Skin epidermis (tissue), 12 donors: ENCODE measurements at regions not wholly inside any gene's neighbourhood (a gene's known extent, or its start where the extent isn't known, plus 50 kb on each side); places are given as distances from the start of the nearest gene placed in this dataset.

Experiments used
- H3K27ac ChIP-seq, 21 experiments: fragments of 200-600 bp; sonication (generic) in 11 of 21; one replicate each; pipeline ENCODE4 v1.5.0; 2020; ENCODE audit warnings: mild to moderate bottlenecking in 3 of 21, inconsistent platforms in 2 of 21, moderate library complexity in 2 of 21
- H3K4me3 ChIP-seq, 7 experiments: fragments of 200-600 bp; sonication (generic) in 2 of 7; one replicate each; pipeline ENCODE4 v1.5.0; 2020; ENCODE audit warnings: inconsistent platforms in 2 of 7, mild to moderate bottlenecking in 2 of 7, moderate library complexity in 1 of 7

- Histone ChIP-seq H3K27ac (no peak overlapping the region), H3K4me3 (no peak overlapping the region)
Observed at GRCh38 chr12:93010461-93010860, 81.4 kb upstream of the EEA1 start.

GRCh38 chr12:93011100-93011499 is 82.0 kb upstream of the EEA1 start:
- H3K4me3 ChIP-seq, result no peak overlapping the region
- no peak overlapping the region for H3K27ac ChIP-seq

GRCh38 chr12:93015871-93016751 is 87.0 kb upstream of the EEA1 start:
- peak overlapping the region in 2 of 21 experiments; percentile 2 to 52 for H3K27ac ChIP-seq
- H3K4me3 ChIP-seq, result no peak overlapping the region

GRCh38 chr12:93016752-93017350 is 87.8 kb upstream of the EEA1 start:
- no peak overlapping the region for H3K4me3 ChIP-seq
- H3K27ac ChIP-seq, result no peak overlapping the region

- Histone ChIP-seq H3K27ac (no peak overlapping the region), H3K4me3 (no peak overlapping the region)
Observed at GRCh38 chr12:93018610-93019009, 89.5 kb upstream of the EEA1 start.

GRCh38 chr12:93019212-93019927 is 90.3 kb upstream of the EEA1 start:
- H3K27ac ChIP-seq, result peak overlapping the region in 7 of 21 experiments; percentile 1 to 69 (median 41)
- no peak overlapping the region for H3K4me3 ChIP-seq

- Histone ChIP-seq H3K27ac (peak overlapping the region in 11 of 21 experiments; percentile 1 to 69 (median 41)), H3K4me3 (no peak overlapping the region)
Observed at GRCh38 chr12:93019975-93020630, 91.0 kb upstream of the EEA1 start.

- H3K27ac ChIP-seq, result peak overlapping the region in 11 of 21 experiments; percentile 5 to 69 (median 39)
- H3K4me3 ChIP-seq, result no peak overlapping the region
Observed at GRCh38 chr12:93020631-93021597, 91.8 kb upstream of the EEA1 start.

- Histone ChIP-seq H3K27ac (no peak overlapping the region), H3K4me3 (no peak overlapping the region)
Observed at GRCh38 chr12:93022603-93023340, 93.7 kb upstream of the EEA1 start.

GRCh38 chr12:93025145-93026103 is 96.3 kb upstream of the EEA1 start:
- Histone ChIP-seq H3K27ac (no peak overlapping the region), H3K4me3 (no peak overlapping the region)

- Histone ChIP-seq H3K4me3 (no peak overlapping the region), H3K27ac (peak overlapping the region in 1 of 21 experiments; percentile 0)
Observed at GRCh38 chr12:93027041-93027440, 97.9 kb upstream of the EEA1 start.

GRCh38 chr12:93029091-93029490 is 100.0 kb upstream of the EEA1 start:
- Histone ChIP-seq H3K4me3 (no peak overlapping the region), H3K27ac (no peak overlapping the region)

- Histone ChIP-seq H3K4me3 (no peak overlapping the region), H3K27ac (no peak overlapping the region)
Observed at GRCh38 chr12:93031028-93031427, 101.9 kb upstream of the EEA1 start.

GRCh38 chr12:93032758-93033157 is 103.7 kb upstream of the EEA1 start:
- Histone ChIP-seq H3K27ac (no peak overlapping the region), H3K4me3 (no peak overlapping the region)

GRCh38 chr12:93033948-93034347 is 104.9 kb upstream of the EEA1 start:
- no peak overlapping the region for H3K27ac ChIP-seq
- no peak overlapping the region for H3K4me3 ChIP-seq

- H3K4me3 ChIP-seq, result no peak overlapping the region
- H3K27ac ChIP-seq, result no peak overlapping the region
Observed at GRCh38 chr12:93039062-93039461, 110.0 kb upstream of the EEA1 start.

GRCh38 chr12:93039930-93040329 is 110.8 kb upstream of the EEA1 start:
- Histone ChIP-seq H3K4me3 (no peak overlapping the region), H3K27ac (no peak overlapping the region)
